Lower lobe of right lung (tissue), 2 donors: ENCODE measurements at regions not wholly inside any gene's neighbourhood (a gene's known extent, or its start where the extent isn't known, plus 50 kb on each side); places are given as distances from the start of the nearest gene placed in this dataset.

Experiments used
- ATAC-seq, 2 donors: fragments of 200-7000 bp; cut with Tn5 transposase; one replicate each; pipeline ENCODE4 v1.9.1; 2020 to 2022; ENCODE audit warnings: mild to moderate bottlenecking in 2 of 2, moderate library complexity in 2 of 2
- DNase-seq: peaks from one replicate; pipeline ENCODE4 v3.0.0-alpha.2; 2020
- H3K27ac ChIP-seq: fragments of 200-600 bp; one replicate; pipeline ENCODE4 v1.8.0; 2022
- H3K27me3 ChIP-seq: fragments of 200-600 bp; one replicate; pipeline ENCODE4 v1.8.0; 2022; ENCODE audit warnings: low read depth
- H3K36me3 ChIP-seq: fragments of 200-600 bp; one replicate; pipeline ENCODE4 v1.8.0; 2022; ENCODE audit warnings: mild to moderate bottlenecking
- H3K4me1 ChIP-seq: fragments of 200-600 bp; one replicate; pipeline ENCODE4 v1.8.0; 2022
- H3K4me3 ChIP-seq: fragments of 200-600 bp; one replicate; pipeline ENCODE4 v1.8.0; 2022; ENCODE audit warnings: mild to moderate bottlenecking
- H3K9me3 ChIP-seq: fragments of 200-600 bp; one replicate; pipeline ENCODE4 v1.8.0; 2022
- CTCF ChIP-seq: fragments of 200-600 bp; IDR thresholded peaks from one replicate; pipeline ENCODE4 v1.8.0; 2022; ENCODE audit warnings: antibody characterized with exemption, mild to moderate bottlenecking
- intact Hi-C: fragments of 100-400 bp; cut with DNase I; formaldehyde crosslinking; loops from one replicate; pipeline ENCODE4 v1.11.0; 2022
- donor health status: DM: no; HTN: yes; CAD: no; lungs with severe emphysema.

- intact Hi-C loops, result no loop called here
- TF ChIP-seq CTCF, result no peak
- H3K27me3 ChIP-seq, result no peaks in the 10 kb centered on the region
- H3K36me3 ChIP-seq, result no peaks in the 10 kb centered on the region
- no peaks in the 10 kb centered on the region for H3K4me1 ChIP-seq
- no peak overlapping the region for H3K27ac ChIP-seq
- H3K4me3 ChIP-seq, result no peak overlapping the region
- DNase-seq (no peak), ATAC-seq (no peak)
- H3K9me3 ChIP-seq, result no peaks in the 10 kb centered on the region
Measured at GRCh38 chr12:54773593-54773992, 80.7 kb upstream of the MUCL1 start.

GRCh38 chr12:54765652-54766051 is 88.7 kb upstream of the MUCL1 start:
- H3K27ac ChIP-seq, result no peak overlapping the region
- no peaks in the 10 kb centered on the region for H3K4me1 ChIP-seq
- ATAC-seq (no peak), DNase-seq (no peak)
- H3K9me3 ChIP-seq, result no peaks in the 10 kb centered on the region
- no peaks in the 10 kb centered on the region for H3K27me3 ChIP-seq
- intact Hi-C loops, result no loop called here
- H3K36me3 ChIP-seq, result no peaks in the 10 kb centered on the region
- H3K4me3 ChIP-seq, result no peak overlapping the region
- TF ChIP-seq CTCF, result no peak

GRCh38 chr12:54762390-54762789 is 91.9 kb upstream of the MUCL1 start:
- Histone ChIP-seq H3K27me3 (no peaks in the 10 kb centered on the region), H3K4me1 (no peaks in the 10 kb centered on the region), H3K9me3 (no peaks in the 10 kb centered on the region), H3K4me3 (no peak overlapping the region), H3K36me3 (no peaks in the 10 kb centered on the region), H3K27ac (no peak overlapping the region)
- intact Hi-C loops, result no loop called here
- TF ChIP-seq CTCF, result no peak
- ATAC-seq (no peak), DNase-seq (no peak)

GRCh38 chr12:54759751-54760150 is 94.6 kb upstream of the MUCL1 start:
- TF ChIP-seq CTCF, result no peak
- H3K27ac ChIP-seq, result no peak overlapping the region
- H3K4me1 ChIP-seq, result no peaks in the 10 kb centered on the region
- intact Hi-C loops, result no loop called here
- H3K9me3 ChIP-seq, result no peaks in the 10 kb centered on the region
- no peak overlapping the region for H3K4me3 ChIP-seq
- ATAC-seq, result no peak
- H3K27me3 ChIP-seq, result no peaks in the 10 kb centered on the region
- H3K36me3 ChIP-seq, result no peaks in the 10 kb centered on the region
- DNase-seq, result no peak

- no peak for DNase-seq
- Histone ChIP-seq H3K4me1 (no peaks in the 10 kb centered on the region), H3K27ac (no peak overlapping the region), H3K36me3 (no peaks in the 10 kb centered on the region), H3K4me3 (no peak overlapping the region), H3K27me3 (no peaks in the 10 kb centered on the region), H3K9me3 (no peaks in the 10 kb centered on the region)
- TF ChIP-seq CTCF, result no peak
- intact Hi-C loops, result no loop called here
- ATAC-seq, result no peak
Measured at GRCh38 chr12:54751493-54751892, 102.8 kb upstream of the MUCL1 start.
